ENCODE measurements at regions not wholly inside any gene's neighbourhood (a gene's known extent, or its start where the extent isn't known, plus 50 kb on each side); places are given as distances from the start of the nearest gene placed in this dataset.

DNA sequence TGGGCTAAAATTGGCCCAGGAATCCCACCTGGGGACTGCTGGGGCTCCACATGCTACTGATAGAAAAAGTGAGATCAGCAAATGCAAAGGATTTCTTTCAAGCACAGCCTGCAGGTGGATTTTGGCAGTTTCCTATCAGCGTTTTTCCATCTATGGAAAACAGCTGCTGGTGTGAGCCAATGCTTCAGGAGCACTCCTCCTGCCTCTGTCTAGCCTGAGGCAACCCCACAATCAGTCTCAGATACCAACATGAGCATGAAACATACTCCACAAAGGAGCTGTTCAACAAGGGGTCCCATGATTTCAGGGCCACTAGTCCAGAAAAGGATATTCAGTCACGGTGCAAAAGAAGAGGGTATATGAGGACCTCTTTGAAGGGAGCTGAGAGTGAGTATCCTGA is 311.5 kb upstream of the THBS1 start (continued):
- TF ChIP-seq CBFB (CRISPR knock-in tag; IDR thresholded peaks at IDR 0.05; ENCODE audit: low read depth) (no peak), MYBL2 (CRISPR knock-in tag; IDR thresholded peaks at IDR 0.05) (no peak), GABPB1 (CRISPR knock-in tag; IDR thresholded peaks at IDR 0.05) (no peak), RORB (CRISPR knock-in tag; IDR thresholded peaks at IDR 0.05) (no peak), OVOL2 (CRISPR knock-in tag; IDR thresholded peaks at IDR 0.05; ENCODE audit: borderline replicate concordance) (no peak), GRHL2 (CRISPR knock-in tag; IDR thresholded peaks at IDR 0.05; ENCODE audit: insufficient replicate concordance, severe bottlenecking) (no peak)
- TF ChIP-seq, protein P1, sequence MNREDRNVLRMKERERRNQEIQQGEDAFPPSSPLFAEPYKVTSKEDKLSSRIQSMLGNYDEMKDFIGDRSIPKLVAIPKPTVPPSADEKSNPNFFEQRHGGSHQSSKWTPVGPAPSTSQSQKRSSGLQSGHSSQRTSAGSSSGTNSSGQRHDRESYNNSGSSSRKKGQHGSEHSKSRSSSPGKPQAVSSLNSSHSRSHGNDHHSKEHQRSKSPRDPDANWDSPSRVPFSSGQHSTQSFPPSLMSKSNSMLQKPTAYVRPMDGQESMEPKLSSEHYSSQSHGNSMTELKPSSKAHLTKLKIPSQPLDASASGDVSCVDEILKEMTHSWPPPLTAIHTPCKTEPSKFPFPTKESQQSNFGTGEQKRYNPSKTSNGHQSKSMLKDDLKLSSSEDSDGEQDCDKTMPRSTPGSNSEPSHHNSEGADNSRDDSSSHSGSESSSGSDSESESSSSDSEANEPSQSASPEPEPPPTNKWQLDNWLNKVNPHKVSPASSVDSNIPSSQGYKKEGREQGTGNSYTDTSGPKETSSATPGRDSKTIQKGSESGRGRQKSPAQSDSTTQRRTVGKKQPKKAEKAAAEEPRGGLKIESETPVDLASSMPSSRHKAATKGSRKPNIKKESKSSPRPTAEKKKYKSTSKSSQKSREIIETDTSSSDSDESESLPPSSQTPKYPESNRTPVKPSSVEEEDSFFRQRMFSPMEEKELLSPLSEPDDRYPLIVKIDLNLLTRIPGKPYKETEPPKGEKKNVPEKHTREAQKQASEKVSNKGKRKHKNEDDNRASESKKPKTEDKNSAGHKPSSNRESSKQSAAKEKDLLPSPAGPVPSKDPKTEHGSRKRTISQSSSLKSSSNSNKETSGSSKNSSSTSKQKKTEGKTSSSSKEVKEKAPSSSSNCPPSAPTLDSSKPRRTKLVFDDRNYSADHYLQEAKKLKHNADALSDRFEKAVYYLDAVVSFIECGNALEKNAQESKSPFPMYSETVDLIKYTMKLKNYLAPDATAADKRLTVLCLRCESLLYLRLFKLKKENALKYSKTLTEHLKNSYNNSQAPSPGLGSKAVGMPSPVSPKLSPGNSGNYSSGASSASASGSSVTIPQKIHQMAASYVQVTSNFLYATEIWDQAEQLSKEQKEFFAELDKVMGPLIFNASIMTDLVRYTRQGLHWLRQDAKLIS (CRISPR knock-in tag; IDR thresholded peaks at IDR 0.05; ENCODE audit: borderline replicate concordance), result no peak

DNA sequence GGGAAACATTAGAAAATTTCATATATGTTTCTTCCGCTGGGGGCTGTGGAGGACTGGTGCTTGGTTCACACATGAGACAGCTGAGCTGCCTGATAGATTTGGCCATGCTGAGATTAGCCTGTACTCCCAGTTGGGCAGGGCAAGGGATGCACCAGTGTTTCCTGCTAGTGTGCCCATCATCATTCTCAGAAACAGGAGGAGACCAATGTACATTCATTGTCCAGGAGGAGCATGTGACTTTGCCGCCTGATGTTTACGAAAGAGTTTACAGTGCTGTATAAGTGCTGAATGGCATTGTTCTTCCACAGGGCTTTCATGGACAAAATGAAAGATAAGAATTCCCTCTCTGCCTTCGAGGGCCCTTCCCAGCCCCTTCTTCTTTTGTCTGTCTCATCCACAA is 311.1 kb upstream of the THBS1 start:
- POLR2A ChIA-PET, result no interaction called here
- H3K27ac Mint-ChIP-seq, result no peak overlapping the region
- no peak for DNase-seq (ENCODE audit: low spot score)
- H3K9me3 Mint-ChIP-seq, result no peaks in the 10 kb centered on the region
- no peak for ATAC-seq
- no peak overlapping the region for H3K4me3 Mint-ChIP-seq
- TF ChIP-seq, protein P2, sequence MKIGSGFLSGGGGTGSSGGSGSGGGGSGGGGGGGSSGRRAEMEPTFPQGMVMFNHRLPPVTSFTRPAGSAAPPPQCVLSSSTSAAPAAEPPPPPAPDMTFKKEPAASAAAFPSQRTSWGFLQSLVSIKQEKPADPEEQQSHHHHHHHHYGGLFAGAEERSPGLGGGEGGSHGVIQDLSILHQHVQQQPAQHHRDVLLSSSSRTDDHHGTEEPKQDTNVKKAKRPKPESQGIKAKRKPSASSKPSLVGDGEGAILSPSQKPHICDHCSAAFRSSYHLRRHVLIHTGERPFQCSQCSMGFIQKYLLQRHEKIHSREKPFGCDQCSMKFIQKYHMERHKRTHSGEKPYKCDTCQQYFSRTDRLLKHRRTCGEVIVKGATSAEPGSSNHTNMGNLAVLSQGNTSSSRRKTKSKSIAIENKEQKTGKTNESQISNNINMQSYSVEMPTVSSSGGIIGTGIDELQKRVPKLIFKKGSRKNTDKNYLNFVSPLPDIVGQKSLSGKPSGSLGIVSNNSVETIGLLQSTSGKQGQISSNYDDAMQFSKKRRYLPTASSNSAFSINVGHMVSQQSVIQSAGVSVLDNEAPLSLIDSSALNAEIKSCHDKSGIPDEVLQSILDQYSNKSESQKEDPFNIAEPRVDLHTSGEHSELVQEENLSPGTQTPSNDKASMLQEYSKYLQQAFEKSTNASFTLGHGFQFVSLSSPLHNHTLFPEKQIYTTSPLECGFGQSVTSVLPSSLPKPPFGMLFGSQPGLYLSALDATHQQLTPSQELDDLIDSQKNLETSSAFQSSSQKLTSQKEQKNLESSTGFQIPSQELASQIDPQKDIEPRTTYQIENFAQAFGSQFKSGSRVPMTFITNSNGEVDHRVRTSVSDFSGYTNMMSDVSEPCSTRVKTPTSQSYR (CRISPR knock-in tag; IDR thresholded peaks at IDR 0.05), result no peak
- no peak for TF ChIP-seq TCF7 (CRISPR knock-in tag; IDR thresholded peaks at IDR 0.05; ENCODE audit: low read depth)
- no peak for TF ChIP-seq ESRRA (CRISPR knock-in tag; IDR thresholded peaks at IDR 0.05; ENCODE audit: borderline replicate concordance)
- TF ChIP-seq, protein P3, sequence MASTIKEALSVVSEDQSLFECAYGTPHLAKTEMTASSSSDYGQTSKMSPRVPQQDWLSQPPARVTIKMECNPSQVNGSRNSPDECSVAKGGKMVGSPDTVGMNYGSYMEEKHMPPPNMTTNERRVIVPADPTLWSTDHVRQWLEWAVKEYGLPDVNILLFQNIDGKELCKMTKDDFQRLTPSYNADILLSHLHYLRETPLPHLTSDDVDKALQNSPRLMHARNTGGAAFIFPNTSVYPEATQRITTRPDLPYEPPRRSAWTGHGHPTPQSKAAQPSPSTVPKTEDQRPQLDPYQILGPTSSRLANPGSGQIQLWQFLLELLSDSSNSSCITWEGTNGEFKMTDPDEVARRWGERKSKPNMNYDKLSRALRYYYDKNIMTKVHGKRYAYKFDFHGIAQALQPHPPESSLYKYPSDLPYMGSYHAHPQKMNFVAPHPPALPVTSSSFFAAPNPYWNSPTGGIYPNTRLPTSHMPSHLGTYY (CRISPR knock-in tag; IDR thresholded peaks at IDR 0.05), result no peak
- no peak for TF ChIP-seq GTF2I (CRISPR knock-in tag; conservative IDR thresholded peaks at IDR 0.05)
- TF ChIP-seq NR1H2 (CRISPR knock-in tag; IDR thresholded peaks at IDR 0.05), result no peak
- TF ChIP-seq, protein P4, sequence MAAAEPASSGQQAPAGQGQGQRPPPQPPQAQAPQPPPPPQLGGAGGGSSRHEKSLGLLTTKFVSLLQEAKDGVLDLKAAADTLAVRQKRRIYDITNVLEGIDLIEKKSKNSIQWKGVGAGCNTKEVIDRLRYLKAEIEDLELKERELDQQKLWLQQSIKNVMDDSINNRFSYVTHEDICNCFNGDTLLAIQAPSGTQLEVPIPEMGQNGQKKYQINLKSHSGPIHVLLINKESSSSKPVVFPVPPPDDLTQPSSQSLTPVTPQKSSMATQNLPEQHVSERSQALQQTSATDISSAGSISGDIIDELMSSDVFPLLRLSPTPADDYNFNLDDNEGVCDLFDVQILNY (CRISPR knock-in tag; IDR thresholded peaks at IDR 0.05), result no peak
- no peak for TF ChIP-seq ZNF423 (CRISPR knock-in tag; IDR thresholded peaks at IDR 0.05)
- no peak for TF ChIP-seq NR2C2 (CRISPR knock-in tag; IDR thresholded peaks at IDR 0.05)
- TF ChIP-seq, protein P5, sequence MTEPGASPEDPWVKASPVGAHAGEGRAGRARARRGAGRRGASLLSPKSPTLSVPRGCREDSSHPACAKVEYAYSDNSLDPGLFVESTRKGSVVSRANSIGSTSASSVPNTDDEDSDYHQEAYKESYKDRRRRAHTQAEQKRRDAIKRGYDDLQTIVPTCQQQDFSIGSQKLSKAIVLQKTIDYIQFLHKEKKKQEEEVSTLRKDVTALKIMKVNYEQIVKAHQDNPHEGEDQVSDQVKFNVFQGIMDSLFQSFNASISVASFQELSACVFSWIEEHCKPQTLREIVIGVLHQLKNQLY (CRISPR knock-in tag; IDR thresholded peaks at IDR 0.05), result no peak
- TF ChIP-seq GABPB1 (CRISPR knock-in tag; IDR thresholded peaks at IDR 0.05), result no peak
- no peak for TF ChIP-seq SMAD3 (CRISPR knock-in tag; IDR thresholded peaks at IDR 0.05; ENCODE audit: borderline replicate concordance)
- TF ChIP-seq PRRX2 (CRISPR knock-in tag; IDR thresholded peaks at IDR 0.05), result no peak
- CTCF ChIA-PET, result interaction anchor here (1.4 kb wide), 1 partner anchor 97 kb away, joined by 7 read pairs; no protein-coding TSS in a partner anchor
- H3K27me3 Mint-ChIP-seq (ENCODE audit: low read depth), result no peaks in the 10 kb centered on the region
- H3K4me1 Mint-ChIP-seq, result peaks cover 14% of the 10 kb centered on the region
- no peaks in the 10 kb centered on the region for H3K36me3 Mint-ChIP-seq
